Neural progenitor cell (in vitro differentiated cells): ENCODE measurements at regions not wholly inside any gene's neighbourhood (a gene's known extent, or its start where the extent isn't known, plus 50 kb on each side); places are given as distances from the start of the nearest gene placed in this dataset.

Experiments
- EZH2 ChIP-seq: fragments of 200-600 bp; sonication (generic); IDR thresholded peaks from 2 replicates; pipeline ENCODE4 v1.6.1; 2017; ENCODE audit warnings: antibody characterized with exemption, mild to moderate bottlenecking, moderate library complexity
- EZH2phosphoT487 ChIP-seq: fragments of 200-600 bp; sonication (generic); IDR thresholded peaks from 2 replicates; pipeline ENCODE4 v1.6.1; 2017; ENCODE audit warnings: antibody characterized with exemption
- TF ChIP-seq, protein P1 (sequence below): fragments of 200-600 bp; sonication (generic); IDR thresholded peaks from 2 replicates; pipeline ENCODE4 v1.5.1; 2017; ENCODE audit warnings: antibody characterized with exemption, mild to moderate bottlenecking

GRCh38 chr5:17000291-17000939 is 64.3 kb upstream of the MYO10 start:
- TF ChIP-seq, protein P1, sequence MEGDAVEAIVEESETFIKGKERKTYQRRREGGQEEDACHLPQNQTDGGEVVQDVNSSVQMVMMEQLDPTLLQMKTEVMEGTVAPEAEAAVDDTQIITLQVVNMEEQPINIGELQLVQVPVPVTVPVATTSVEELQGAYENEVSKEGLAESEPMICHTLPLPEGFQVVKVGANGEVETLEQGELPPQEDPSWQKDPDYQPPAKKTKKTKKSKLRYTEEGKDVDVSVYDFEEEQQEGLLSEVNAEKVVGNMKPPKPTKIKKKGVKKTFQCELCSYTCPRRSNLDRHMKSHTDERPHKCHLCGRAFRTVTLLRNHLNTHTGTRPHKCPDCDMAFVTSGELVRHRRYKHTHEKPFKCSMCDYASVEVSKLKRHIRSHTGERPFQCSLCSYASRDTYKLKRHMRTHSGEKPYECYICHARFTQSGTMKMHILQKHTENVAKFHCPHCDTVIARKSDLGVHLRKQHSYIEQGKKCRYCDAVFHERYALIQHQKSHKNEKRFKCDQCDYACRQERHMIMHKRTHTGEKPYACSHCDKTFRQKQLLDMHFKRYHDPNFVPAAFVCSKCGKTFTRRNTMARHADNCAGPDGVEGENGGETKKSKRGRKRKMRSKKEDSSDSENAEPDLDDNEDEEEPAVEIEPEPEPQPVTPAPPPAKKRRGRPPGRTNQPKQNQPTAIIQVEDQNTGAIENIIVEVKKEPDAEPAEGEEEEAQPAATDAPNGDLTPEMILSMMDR = no peak
- TF ChIP-seq EZH2 (no peak), EZH2phosphoT487 (no peak)
